WERI-Rb-1 (cell line): ENCODE measurements at regions not wholly inside any gene's neighbourhood (a gene's known extent, or its start where the extent isn't known, plus 50 kb on each side); places are given as distances from the start of the nearest gene placed in this dataset.

ENCODE experiments used
- DNase-seq: peaks from one replicate; pipeline ENCODE4 v3.0.0-alpha.2; 2020
- H3K27ac ChIP-seq: fragments of 250-450 bp; sonication (Bioruptor Pico); 2 replicates; pipeline ENCODE4 v1.5.1; 2020; ENCODE audit warnings: mild to moderate bottlenecking, moderate library complexity
- H3K27me3 ChIP-seq: fragments of 250-450 bp; sonication (Bioruptor Pico); 2 replicates; pipeline ENCODE4 v1.5.1; 2021; ENCODE audit warnings: mild to moderate bottlenecking, low read depth, moderate library complexity; ENCODE audit not compliant: insufficient read depth, severe bottlenecking
- H3K36me3 ChIP-seq: fragments of 250-450 bp; sonication (Bioruptor Pico); 2 replicates; pipeline ENCODE4 v1.5.1; 2020; ENCODE audit warnings: mild to moderate bottlenecking, moderate library complexity
- H3K4me3 ChIP-seq: 2 replicates; pipeline ENCODE4 v1.5.1; 2011; ENCODE audit warnings: low read depth, mild to moderate bottlenecking, control low read depth, low read length
- H3K9me3 ChIP-seq: fragments of 250-450 bp; sonication (Bioruptor Pico); 2 replicates; pipeline ENCODE4 v1.5.1; 2021; ENCODE audit warnings: mild to moderate bottlenecking, moderate library complexity; ENCODE audit not compliant: severe bottlenecking
- TF ChIP-seq, protein P1 (sequence below): IDR thresholded peaks from 2 replicates; pipeline ENCODE4 v1.5.1; 2011; ENCODE audit warnings: low read depth, mild to moderate bottlenecking, control low read depth, inconsistent platforms, low read length

DNA sequence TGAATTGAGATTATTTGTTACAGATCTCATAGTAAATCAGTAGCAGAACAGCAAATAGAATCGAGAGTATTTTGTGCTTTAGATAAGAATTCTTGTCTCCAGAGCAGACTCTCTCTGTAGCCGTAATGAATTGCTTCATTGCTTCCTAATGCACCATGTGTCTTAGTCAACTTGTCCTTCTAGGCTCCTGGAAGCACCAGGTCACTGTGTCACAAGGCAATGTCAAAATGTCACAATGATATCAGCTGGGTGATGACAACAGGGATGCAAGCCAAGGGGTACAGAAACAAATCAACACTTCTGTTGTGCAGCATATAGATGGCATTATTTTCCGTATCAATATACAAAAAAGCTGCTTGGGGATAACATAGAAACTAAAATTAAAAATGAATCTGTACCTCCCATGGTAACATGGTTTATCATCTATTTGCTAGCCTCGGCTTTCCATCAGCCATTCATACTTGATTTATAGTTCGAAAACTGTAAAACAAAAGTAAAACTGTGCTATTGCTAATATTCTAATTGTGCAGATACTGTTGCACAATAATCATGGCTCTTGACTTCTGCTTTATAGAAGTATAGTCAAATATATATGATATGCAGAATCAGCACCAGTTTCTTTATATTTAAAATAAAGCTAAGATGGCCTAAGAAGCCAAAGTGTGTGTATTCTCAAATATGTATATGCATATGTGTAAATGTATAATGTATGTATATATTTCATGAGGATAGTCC lies 435.9 kb upstream of the TLE4 start:
- no peaks in the 10 kb centered on the region for H3K9me3 ChIP-seq
- H3K4me3 ChIP-seq = no peak overlapping the region
- H3K36me3 ChIP-seq = no peaks in the 10 kb centered on the region
- TF ChIP-seq, protein P1, sequence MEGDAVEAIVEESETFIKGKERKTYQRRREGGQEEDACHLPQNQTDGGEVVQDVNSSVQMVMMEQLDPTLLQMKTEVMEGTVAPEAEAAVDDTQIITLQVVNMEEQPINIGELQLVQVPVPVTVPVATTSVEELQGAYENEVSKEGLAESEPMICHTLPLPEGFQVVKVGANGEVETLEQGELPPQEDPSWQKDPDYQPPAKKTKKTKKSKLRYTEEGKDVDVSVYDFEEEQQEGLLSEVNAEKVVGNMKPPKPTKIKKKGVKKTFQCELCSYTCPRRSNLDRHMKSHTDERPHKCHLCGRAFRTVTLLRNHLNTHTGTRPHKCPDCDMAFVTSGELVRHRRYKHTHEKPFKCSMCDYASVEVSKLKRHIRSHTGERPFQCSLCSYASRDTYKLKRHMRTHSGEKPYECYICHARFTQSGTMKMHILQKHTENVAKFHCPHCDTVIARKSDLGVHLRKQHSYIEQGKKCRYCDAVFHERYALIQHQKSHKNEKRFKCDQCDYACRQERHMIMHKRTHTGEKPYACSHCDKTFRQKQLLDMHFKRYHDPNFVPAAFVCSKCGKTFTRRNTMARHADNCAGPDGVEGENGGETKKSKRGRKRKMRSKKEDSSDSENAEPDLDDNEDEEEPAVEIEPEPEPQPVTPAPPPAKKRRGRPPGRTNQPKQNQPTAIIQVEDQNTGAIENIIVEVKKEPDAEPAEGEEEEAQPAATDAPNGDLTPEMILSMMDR = no peak
- H3K27me3 ChIP-seq = no peaks in the 10 kb centered on the region
- no peak overlapping the region for H3K27ac ChIP-seq
- no peak for DNase-seq

DNA sequence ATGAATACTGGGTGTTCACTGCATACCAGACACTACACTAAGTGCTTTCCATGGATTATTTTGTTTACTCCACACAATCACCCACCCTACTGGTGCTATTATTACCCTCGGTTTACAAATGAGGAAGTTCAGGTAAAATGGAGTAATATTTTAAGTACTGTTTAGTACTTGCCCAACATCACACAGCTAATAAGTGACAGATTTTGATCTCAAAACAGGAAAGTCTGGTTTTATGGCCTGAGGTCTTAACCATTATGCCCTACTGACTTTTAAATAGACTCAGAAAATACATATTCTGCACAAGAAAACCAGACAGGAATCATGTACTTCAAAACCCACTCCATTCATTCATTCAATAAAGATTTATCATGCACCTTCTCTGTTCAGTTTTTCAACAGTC lies 431.0 kb upstream of the TLE4 start:
- H3K36me3 ChIP-seq = no peaks in the 10 kb centered on the region
- DNase-seq = no peak
- TF ChIP-seq, protein P1 = no peak
- no peak overlapping the region for H3K27ac ChIP-seq
- H3K4me3 ChIP-seq = no peak overlapping the region
- no peaks in the 10 kb centered on the region for H3K27me3 ChIP-seq
- no peaks in the 10 kb centered on the region for H3K9me3 ChIP-seq

DNA sequence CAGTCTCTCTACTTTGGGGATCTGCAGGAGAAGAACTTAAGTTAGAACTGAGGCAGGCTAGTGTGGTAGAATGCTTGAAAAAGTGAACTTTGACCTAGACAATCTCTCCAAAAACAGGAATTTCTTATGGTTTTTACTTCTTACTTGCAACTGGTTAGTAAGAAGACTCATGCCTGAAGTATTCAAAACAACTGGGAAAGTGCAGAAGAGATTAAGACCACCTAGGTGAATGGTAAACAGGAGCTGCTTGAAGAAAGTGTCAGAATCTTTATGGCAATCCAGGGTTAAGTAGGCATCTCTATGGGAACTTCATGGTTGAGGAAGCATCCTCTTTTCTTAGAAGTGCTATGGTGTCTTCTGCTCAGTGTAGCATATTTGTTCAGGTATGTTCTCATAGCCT lies 428.6 kb upstream of the TLE4 start:
- H3K27me3 ChIP-seq = no peaks in the 10 kb centered on the region
- H3K27ac ChIP-seq = no peak overlapping the region
- no peak for DNase-seq
- H3K9me3 ChIP-seq = no peaks in the 10 kb centered on the region
- TF ChIP-seq, protein P1 = no peak
- no peaks in the 10 kb centered on the region for H3K36me3 ChIP-seq
- H3K4me3 ChIP-seq = no peak overlapping the region

DNA sequence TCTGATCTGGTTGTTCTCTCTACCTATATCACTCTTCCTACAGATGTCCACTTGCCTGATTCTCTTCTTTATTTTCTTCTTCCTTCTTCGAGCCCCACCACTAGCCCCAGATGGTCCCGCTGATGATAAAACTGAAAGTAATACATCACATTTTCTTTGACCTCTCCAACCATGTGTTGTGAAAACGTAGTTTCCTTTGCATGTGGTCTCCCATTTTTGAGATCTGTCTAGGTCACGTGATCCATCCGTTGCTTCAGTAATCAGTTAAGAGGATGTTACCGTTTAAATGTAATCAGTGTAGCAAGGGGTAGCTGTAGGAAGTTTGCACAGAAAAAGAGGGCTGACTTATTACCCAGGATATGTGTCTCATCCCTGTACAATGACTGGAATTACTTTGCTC lies 426.3 kb upstream of the TLE4 start:
- H3K4me3 ChIP-seq = no peak overlapping the region
- H3K27me3 ChIP-seq = no peaks in the 10 kb centered on the region
- no peak overlapping the region for H3K27ac ChIP-seq
- DNase-seq = no peak
- H3K9me3 ChIP-seq = no peaks in the 10 kb centered on the region
- TF ChIP-seq, protein P1 = no peak
- H3K36me3 ChIP-seq = no peaks in the 10 kb centered on the region

DNA sequence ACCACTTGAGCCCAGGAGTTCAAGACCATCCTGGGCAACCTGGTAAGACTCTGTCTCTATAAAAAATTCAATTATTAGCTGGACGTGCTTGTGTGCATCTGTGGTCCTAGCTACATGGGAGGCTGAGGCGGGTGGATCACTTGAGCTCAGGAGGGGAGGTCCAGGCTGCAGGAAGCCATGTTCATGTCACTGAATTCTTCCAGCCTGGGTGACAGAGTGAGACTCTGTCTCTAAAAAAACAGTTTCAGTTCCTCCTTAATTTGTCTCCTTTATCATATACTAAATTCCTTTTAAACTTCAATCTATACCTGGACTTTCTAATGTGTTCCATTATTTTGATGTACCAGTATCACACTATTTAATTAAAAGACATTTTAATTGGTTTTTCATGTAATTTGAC lies 422.2 kb upstream of the TLE4 start:
- Histone ChIP-seq H3K27ac (no peak overlapping the region), H3K27me3 (no peaks in the 10 kb centered on the region), H3K36me3 (no peaks in the 10 kb centered on the region), H3K4me3 (no peak overlapping the region), H3K9me3 (no peaks in the 10 kb centered on the region)
- TF ChIP-seq, protein P1 = no peak
- no peak for DNase-seq

DNA sequence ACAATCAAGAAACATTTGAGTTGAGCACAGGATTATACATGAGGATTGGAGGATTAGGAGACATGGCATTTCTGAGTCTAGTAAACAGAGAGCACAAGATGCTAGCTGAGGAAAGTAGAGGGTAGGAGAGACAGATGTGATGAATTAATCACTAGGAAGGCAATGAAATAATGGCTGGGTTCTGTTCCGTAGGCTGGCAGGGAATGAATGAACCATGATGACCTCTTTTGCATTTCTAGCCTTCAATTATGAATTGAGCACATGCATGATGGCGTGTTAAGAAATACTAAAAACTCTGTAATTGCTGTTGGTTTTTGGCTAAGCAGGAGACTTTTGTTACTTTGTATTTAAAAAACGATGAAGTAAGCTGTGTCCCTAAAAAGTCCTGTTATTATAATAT lies 420.0 kb upstream of the TLE4 start:
- no peak for DNase-seq
- H3K9me3 ChIP-seq = no peaks in the 10 kb centered on the region
- H3K4me3 ChIP-seq = no peak overlapping the region
- no peaks in the 10 kb centered on the region for H3K36me3 ChIP-seq
- no peak overlapping the region for H3K27ac ChIP-seq
- no peaks in the 10 kb centered on the region for H3K27me3 ChIP-seq
- TF ChIP-seq, protein P1 = no peak
